ENCODE measurements at regions not wholly inside any gene's neighbourhood (a gene's known extent, or its start where the extent isn't known, plus 50 kb on each side); places are given as distances from the start of the nearest gene placed in this dataset.

GRCh38 chr5:58286741-58287140 is 173.1 kb downstream of the PLK2 start:
- TF ChIP-seq BHLHE40 (IDR thresholded peaks at IDR 0.05; ENCODE audit: borderline replicate concordance) (no peak), SUZ12 (IDR thresholded peaks at IDR 0.05) (no peak), FOXK2 (IDR thresholded peaks at IDR 0.05) (no peak), SP1 (IDR thresholded peaks at IDR 0.05) (no peak), FOXA1 (IDR thresholded peaks at IDR 0.05) (no peak), NFRKB (IDR thresholded peaks at IDR 0.05) (no peak), L3MBTL2 (conservative IDR thresholded peaks at IDR 0.05) (no peak), TARDBP (IDR thresholded peaks at IDR 0.05) (no peak), ZNF384 (IDR thresholded peaks at IDR 0.05) (no peak), ELF4 (IDR thresholded peaks at IDR 0.05) (no peak), FOXM1 (IDR thresholded peaks at IDR 0.05; ENCODE audit: borderline replicate concordance) (no peak), ARNT (IDR thresholded peaks at IDR 0.05) (no peak), PKNOX1 (IDR thresholded peaks at IDR 0.05) (no peak), HDGF (IDR thresholded peaks at IDR 0.05; ENCODE audit: borderline replicate concordance) (no peak)
